DND-41 (cell line): ENCODE measurements at regions not wholly inside any gene's neighbourhood (a gene's known extent, or its start where the extent isn't known, plus 50 kb on each side); places are given as distances from the start of the nearest gene placed in this dataset.

Experiments
- EZH2 ChIP-seq: IDR thresholded peaks from 3 replicates; pipeline ENCODE4 v1.6.1; 2012; ENCODE audit warnings: borderline replicate concordance, low read depth, mild to moderate bottlenecking, moderate library complexity, low read length, inconsistent platforms; ENCODE audit not compliant: severe bottlenecking
- TF ChIP-seq, protein P1 (sequence below): IDR thresholded peaks from 2 replicates; pipeline ENCODE4 v1.5.1; 2012; ENCODE audit warnings: borderline replicate concordance, low read length, moderate library complexity, mild to moderate bottlenecking; ENCODE audit not compliant: poor library complexity, severe bottlenecking; ENCODE audit errors: extremely low read depth

DNA sequence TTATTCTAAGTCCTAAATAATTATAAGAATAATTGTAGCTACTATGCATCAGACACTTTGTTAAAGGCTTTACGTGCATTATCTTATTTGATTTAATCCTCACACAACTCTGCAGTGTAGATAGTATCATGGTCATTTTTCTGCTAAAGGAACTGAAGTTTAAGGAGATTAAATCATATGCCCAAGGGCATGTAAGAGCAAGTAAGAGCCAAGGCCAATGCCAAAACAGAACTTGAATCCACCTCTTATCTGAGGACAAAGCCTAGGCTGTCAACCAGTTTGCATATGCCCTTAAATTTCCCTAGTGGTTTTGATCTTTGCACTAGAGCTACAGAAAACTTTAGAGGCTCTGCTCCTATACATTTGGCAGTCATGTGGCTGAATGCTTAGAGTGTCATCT lies 65.6 kb upstream of the OR5AK2 start:
- TF ChIP-seq, protein P1, sequence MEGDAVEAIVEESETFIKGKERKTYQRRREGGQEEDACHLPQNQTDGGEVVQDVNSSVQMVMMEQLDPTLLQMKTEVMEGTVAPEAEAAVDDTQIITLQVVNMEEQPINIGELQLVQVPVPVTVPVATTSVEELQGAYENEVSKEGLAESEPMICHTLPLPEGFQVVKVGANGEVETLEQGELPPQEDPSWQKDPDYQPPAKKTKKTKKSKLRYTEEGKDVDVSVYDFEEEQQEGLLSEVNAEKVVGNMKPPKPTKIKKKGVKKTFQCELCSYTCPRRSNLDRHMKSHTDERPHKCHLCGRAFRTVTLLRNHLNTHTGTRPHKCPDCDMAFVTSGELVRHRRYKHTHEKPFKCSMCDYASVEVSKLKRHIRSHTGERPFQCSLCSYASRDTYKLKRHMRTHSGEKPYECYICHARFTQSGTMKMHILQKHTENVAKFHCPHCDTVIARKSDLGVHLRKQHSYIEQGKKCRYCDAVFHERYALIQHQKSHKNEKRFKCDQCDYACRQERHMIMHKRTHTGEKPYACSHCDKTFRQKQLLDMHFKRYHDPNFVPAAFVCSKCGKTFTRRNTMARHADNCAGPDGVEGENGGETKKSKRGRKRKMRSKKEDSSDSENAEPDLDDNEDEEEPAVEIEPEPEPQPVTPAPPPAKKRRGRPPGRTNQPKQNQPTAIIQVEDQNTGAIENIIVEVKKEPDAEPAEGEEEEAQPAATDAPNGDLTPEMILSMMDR: no peak
- TF ChIP-seq EZH2: no peak
